ENCODE measurements at regions not wholly inside any gene's neighbourhood (a gene's known extent, or its start where the extent isn't known, plus 50 kb on each side); places are given as distances from the start of the nearest gene placed in this dataset.
"Not testable (repeated sequence)": the region's sequence is repeated elsewhere in the genome, so short reads cannot be mapped to it uniquely, and the experiment has no call there.

DNA sequence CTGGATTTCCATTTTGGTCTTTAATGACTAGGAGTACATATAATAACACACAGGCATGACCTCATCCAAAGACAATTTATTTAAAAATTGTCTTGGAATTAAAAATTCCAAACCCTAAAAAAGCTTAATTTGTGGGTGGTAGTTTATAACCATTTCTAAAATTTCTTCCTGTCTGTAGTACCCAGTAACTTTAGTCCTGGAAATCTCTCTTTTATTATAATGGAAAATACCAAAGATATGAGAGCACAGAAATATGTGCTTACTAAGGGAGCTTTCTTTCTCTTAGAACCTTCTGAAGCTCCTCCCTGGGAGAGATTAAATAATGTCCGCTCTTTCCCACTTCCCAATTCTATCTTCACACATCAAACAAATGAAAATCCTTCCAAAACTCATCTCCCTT lies 70.5 kb upstream of the PRL start:
- Histone ChIP-seq H3K27ac (ENCODE audit: low read depth in 2 of 2, low read length in 1 of 2) (no peak overlapping the region), H3K4me3 (ENCODE audit: low read depth in 2 of 2, low read length in 1 of 2) (no peak overlapping the region), H3K9me2 (no peaks in the 10 kb centered on the region), H3K27me3 (ENCODE audit: insufficient read depth) (no peaks in the 10 kb centered on the region), H3K9ac (no peak overlapping the region), H3F3A (replicated peaks; ENCODE audit: insufficient read depth) (no peaks in the 10 kb centered on the region), H2AFZ (ENCODE audit: low read depth) (no peak overlapping the region), H3K79me2 (ENCODE audit: insufficient read depth) (no peaks in the 10 kb centered on the region), H4K20me1 (ENCODE audit: insufficient read depth) (no peaks in the 10 kb centered on the region), H3K36me3 (replicated peaks in 1 of 2; ENCODE audit: control insufficient read depth in 1 of 2, insufficient read depth in 2 of 2, low read length in 1 of 2) (no peaks in the 10 kb centered on the region), H3K9me3 (no peaks in the 10 kb centered on the region), H3K4me1 (ENCODE audit: control insufficient read depth in 1 of 2, insufficient read depth in 2 of 2, low read depth in 1 of 2, low read length in 1 of 2) (peaks cover 11 to 22% of the 10 kb centered on the region in 2 experiments; a peak in 3 of 4 replicates), H3K4me2 (no peak overlapping the region)
- no peak for DNase-seq
- TF ChIP-seq SIN3A (IDR thresholded peaks at IDR 0.05; ENCODE audit: borderline replicate concordance, low read depth, low read length) (no peak), MXI1 (IDR thresholded peaks at IDR 0.05; ENCODE audit: low read depth, low read length) (no peak), RXRA (IDR thresholded peaks at IDR 0.05; ENCODE audit: borderline replicate concordance, low read depth) (no peak)
- WGBS (ENCODE audit: low lambda C conversion rate), result 63% methylated on average over 1 of the region's 1 CpG
- ChIA-PET POLR2A (no interaction called here), CTCF (no interaction called here)

DNA sequence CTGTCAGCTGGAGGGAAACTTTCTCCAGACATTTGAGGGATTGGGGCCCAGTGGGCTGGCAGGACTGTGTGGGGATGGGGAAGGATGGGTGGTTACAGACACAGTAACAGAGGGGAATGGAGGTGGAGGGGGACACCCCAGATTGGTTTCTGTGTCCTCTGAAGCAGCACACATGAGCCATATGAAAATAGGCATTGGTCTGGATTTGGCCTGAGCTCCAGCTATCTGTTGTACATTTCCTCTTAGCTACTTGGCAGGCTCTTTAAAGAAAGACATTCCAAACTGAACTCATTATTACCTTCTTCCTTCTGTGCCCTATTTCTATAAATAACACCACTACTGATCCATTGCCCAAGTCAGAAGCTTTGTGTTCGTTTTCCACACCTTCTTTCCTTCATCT lies 72.0 kb upstream of the PRL start:
- CTCF ChIA-PET, result no interaction called here
- peaks cover 7% of the 10 kb centered on the region in 2 experiments; a peak in 3 of 4 replicates for H3K4me1 ChIP-seq (ENCODE audit: control insufficient read depth in 1 of 2, insufficient read depth in 2 of 2, low read depth in 1 of 2, low read length in 1 of 2)
- POLR2A ChIA-PET, result no interaction called here
- no peaks in the 10 kb centered on the region for H3K27me3 ChIP-seq (ENCODE audit: insufficient read depth)
- TF ChIP-seq FOSL2 (IDR thresholded peaks at IDR 0.05; ENCODE audit: borderline replicate concordance, low read depth), result no peak
- TF ChIP-seq FOXM1 (IDR thresholded peaks at IDR 0.05; ENCODE audit: low read depth), result no peak
- TF ChIP-seq, protein P1, sequence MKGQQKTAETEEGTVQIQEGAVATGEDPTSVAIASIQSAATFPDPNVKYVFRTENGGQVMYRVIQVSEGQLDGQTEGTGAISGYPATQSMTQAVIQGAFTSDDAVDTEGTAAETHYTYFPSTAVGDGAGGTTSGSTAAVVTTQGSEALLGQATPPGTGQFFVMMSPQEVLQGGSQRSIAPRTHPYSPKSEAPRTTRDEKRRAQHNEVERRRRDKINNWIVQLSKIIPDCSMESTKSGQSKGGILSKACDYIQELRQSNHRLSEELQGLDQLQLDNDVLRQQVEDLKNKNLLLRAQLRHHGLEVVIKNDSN (IDR thresholded peaks at IDR 0.05; ENCODE audit: borderline replicate concordance, low read depth), result no peak
- no peak for TF ChIP-seq CHD2 (IDR thresholded peaks at IDR 0.05; ENCODE audit: low read length, partially characterized antibody)
- TF ChIP-seq RCOR1 (IDR thresholded peaks at IDR 0.05; ENCODE audit: low read length), result no peak
- no peak for TF ChIP-seq EP300 (IDR thresholded peaks at IDR 0.05; ENCODE audit: borderline replicate concordance in 1 of 2, low read depth in 1 of 2, low read length in 1 of 2)
- H3K4me2 ChIP-seq, result no peak overlapping the region
- H3K79me2 ChIP-seq (ENCODE audit: insufficient read depth), result no peaks in the 10 kb centered on the region
- no peaks in the 10 kb centered on the region for H3K9me3 ChIP-seq
- WGBS (ENCODE audit: low lambda C conversion rate), result 34% methylated on average over 1 of the region's 1 CpG
- no peak overlapping the region for H2AFZ ChIP-seq (ENCODE audit: low read depth)
- no peaks in the 10 kb centered on the region for H3F3A ChIP-seq (replicated peaks; ENCODE audit: insufficient read depth)
- H3K9ac ChIP-seq, result no peak overlapping the region
- no peak overlapping the region for H3K27ac ChIP-seq (ENCODE audit: low read depth in 2 of 2, low read length in 1 of 2)
- no peaks in the 10 kb centered on the region for H3K36me3 ChIP-seq (replicated peaks in 1 of 2; ENCODE audit: control insufficient read depth in 1 of 2, insufficient read depth in 2 of 2, low read length in 1 of 2)
- no peak overlapping the region for H3K4me3 ChIP-seq (ENCODE audit: low read depth in 2 of 2, low read length in 1 of 2)
- H3K9me2 ChIP-seq, result no peaks in the 10 kb centered on the region
- no peaks in the 10 kb centered on the region for H4K20me1 ChIP-seq (ENCODE audit: insufficient read depth)
- DNase-seq, result no peak

DNA sequence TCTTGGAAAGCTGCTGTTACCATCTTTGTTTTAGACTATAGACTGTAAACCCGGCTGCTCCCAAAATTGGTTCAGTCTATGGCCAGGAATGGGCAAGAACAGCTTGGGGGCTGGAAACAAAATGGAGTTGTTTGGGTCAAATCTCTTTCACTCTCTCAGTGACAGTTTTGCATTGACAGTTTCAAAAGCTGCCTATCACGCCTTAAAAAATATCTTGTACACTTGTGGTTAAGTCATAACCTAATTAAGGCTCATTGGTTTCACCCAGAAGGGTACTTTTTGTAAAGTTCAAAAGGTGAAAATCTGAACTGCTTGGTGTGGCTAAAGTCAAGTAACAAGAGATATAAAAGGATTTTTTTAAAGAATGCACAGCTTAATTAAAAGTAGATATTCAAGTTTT lies 76.1 kb upstream of the PRL start:
- no peak for TF ChIP-seq FOXM1 (IDR thresholded peaks at IDR 0.05; ENCODE audit: low read depth)
- no peak for TF ChIP-seq NFIC (IDR thresholded peaks at IDR 0.05; ENCODE audit: borderline replicate concordance)
- TF ChIP-seq YY1 (IDR thresholded peaks at IDR 0.05; ENCODE audit: low read depth), result no peak
- no peak for TF ChIP-seq GABPA (IDR thresholded peaks at IDR 0.05; ENCODE audit: low read depth)
- TF ChIP-seq, protein P2, sequence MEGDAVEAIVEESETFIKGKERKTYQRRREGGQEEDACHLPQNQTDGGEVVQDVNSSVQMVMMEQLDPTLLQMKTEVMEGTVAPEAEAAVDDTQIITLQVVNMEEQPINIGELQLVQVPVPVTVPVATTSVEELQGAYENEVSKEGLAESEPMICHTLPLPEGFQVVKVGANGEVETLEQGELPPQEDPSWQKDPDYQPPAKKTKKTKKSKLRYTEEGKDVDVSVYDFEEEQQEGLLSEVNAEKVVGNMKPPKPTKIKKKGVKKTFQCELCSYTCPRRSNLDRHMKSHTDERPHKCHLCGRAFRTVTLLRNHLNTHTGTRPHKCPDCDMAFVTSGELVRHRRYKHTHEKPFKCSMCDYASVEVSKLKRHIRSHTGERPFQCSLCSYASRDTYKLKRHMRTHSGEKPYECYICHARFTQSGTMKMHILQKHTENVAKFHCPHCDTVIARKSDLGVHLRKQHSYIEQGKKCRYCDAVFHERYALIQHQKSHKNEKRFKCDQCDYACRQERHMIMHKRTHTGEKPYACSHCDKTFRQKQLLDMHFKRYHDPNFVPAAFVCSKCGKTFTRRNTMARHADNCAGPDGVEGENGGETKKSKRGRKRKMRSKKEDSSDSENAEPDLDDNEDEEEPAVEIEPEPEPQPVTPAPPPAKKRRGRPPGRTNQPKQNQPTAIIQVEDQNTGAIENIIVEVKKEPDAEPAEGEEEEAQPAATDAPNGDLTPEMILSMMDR (IDR thresholded peaks at IDR 0.05), result no peak
- TF ChIP-seq, protein P3, sequence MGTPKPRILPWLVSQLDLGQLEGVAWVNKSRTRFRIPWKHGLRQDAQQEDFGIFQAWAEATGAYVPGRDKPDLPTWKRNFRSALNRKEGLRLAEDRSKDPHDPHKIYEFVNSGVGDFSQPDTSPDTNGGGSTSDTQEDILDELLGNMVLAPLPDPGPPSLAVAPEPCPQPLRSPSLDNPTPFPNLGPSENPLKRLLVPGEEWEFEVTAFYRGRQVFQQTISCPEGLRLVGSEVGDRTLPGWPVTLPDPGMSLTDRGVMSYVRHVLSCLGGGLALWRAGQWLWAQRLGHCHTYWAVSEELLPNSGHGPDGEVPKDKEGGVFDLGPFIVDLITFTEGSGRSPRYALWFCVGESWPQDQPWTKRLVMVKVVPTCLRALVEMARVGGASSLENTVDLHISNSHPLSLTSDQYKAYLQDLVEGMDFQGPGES (IDR thresholded peaks at IDR 0.05; ENCODE audit: low read depth, low read length), result no peak
- TF ChIP-seq TAF1 (IDR thresholded peaks at IDR 0.05; ENCODE audit: borderline replicate concordance, low read depth, low read length), result no peak
- TF ChIP-seq CHD2 (IDR thresholded peaks at IDR 0.05; ENCODE audit: low read length, partially characterized antibody), result no peak
- no peak for DNase-seq
- H4K20me1 ChIP-seq (ENCODE audit: insufficient read depth), result no peaks in the 10 kb centered on the region
- no peaks in the 10 kb centered on the region for H3K9me3 ChIP-seq
- H2AFZ ChIP-seq (ENCODE audit: low read depth), result no peak overlapping the region
- 68% methylated on average over 2 of the region's 2 CpGs for WGBS (ENCODE audit: low lambda C conversion rate)
- CTCF ChIA-PET, result no interaction called here
- H3K79me2 ChIP-seq (ENCODE audit: insufficient read depth), result no peaks in the 10 kb centered on the region
- H3K9ac ChIP-seq, result no peak overlapping the region
- POLR2A ChIA-PET, result no interaction called here
- H3K4me1 ChIP-seq (ENCODE audit: control insufficient read depth in 1 of 2, insufficient read depth in 2 of 2, low read depth in 1 of 2, low read length in 1 of 2), result no peaks in the 10 kb centered on the region; a peak in 1 of 4 replicates
- no peak overlapping the region for H3K4me3 ChIP-seq (ENCODE audit: low read depth in 2 of 2, low read length in 1 of 2)
- H3F3A ChIP-seq (replicated peaks; ENCODE audit: insufficient read depth), result no peaks in the 10 kb centered on the region
- no peaks in the 10 kb centered on the region for H3K9me2 ChIP-seq
- no peak overlapping the region for H3K27ac ChIP-seq (ENCODE audit: low read depth in 2 of 2, low read length in 1 of 2)
- H3K36me3 ChIP-seq (replicated peaks in 1 of 2; ENCODE audit: control insufficient read depth in 1 of 2, insufficient read depth in 2 of 2, low read length in 1 of 2), result no peaks in the 10 kb centered on the region
- H3K4me2 ChIP-seq, result no peak overlapping the region
- no peaks in the 10 kb centered on the region for H3K27me3 ChIP-seq (ENCODE audit: insufficient read depth)

DNA sequence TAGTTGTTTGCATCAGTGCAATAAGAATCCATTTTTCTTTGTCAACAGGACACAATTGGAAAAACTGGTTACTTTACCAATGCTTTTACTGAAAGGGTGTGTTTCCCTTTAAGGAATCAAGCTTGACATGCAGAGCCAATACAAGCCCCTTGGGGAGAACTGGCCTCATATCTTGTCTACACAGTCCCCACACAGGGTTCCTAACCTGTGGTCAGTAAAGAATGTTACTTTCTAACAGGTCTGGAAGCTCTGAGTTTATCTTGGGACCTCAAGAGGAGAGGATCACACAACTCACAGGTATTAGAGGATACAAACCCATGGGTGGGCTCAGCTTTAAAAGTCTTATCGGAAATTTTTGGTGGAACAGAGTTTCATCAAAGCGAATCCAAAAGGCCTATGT lies 78.1 kb upstream of the PRL start:
- H2AFZ ChIP-seq (ENCODE audit: low read depth); H3K27me3 ChIP-seq (ENCODE audit: insufficient read depth); H3K4me2 ChIP-seq; H3K9me3 ChIP-seq; H3K27ac ChIP-seq (ENCODE audit: low read depth in 2 of 2, low read length in 1 of 2); H3K79me2 ChIP-seq (ENCODE audit: insufficient read depth); H3K36me3 ChIP-seq (replicated peaks in 1 of 2; ENCODE audit: control insufficient read depth in 1 of 2, insufficient read depth in 2 of 2, low read length in 1 of 2); CTCF ChIA-PET; H4K20me1 ChIP-seq (ENCODE audit: insufficient read depth); H3K9ac ChIP-seq; H3K9me2 ChIP-seq; H3F3A ChIP-seq (replicated peaks; ENCODE audit: insufficient read depth); POLR2A ChIA-PET; DNase-seq; H3K4me3 ChIP-seq (ENCODE audit: low read depth in 2 of 2, low read length in 1 of 2); H3K4me1 ChIP-seq (ENCODE audit: control insufficient read depth in 1 of 2, insufficient read depth in 2 of 2, low read depth in 1 of 2, low read length in 1 of 2): not testable (repeated sequence)
- 97% methylated on average over 2 of the region's 2 CpGs for WGBS (ENCODE audit: low lambda C conversion rate)
